GM21447 (cell line): ENCODE measurements at regions not wholly inside any gene's neighbourhood (a gene's known extent, or its start where the extent isn't known, plus 50 kb on each side); places are given as distances from the start of the nearest gene placed in this dataset.

ENCODE experiments used
- ATAC-seq: cut with Tn5 transposase; IDR thresholded peaks from one replicate; pipeline ENCODE4 v1.9.1; 2021; ENCODE audit not compliant: unreplicated experiment

DNA sequence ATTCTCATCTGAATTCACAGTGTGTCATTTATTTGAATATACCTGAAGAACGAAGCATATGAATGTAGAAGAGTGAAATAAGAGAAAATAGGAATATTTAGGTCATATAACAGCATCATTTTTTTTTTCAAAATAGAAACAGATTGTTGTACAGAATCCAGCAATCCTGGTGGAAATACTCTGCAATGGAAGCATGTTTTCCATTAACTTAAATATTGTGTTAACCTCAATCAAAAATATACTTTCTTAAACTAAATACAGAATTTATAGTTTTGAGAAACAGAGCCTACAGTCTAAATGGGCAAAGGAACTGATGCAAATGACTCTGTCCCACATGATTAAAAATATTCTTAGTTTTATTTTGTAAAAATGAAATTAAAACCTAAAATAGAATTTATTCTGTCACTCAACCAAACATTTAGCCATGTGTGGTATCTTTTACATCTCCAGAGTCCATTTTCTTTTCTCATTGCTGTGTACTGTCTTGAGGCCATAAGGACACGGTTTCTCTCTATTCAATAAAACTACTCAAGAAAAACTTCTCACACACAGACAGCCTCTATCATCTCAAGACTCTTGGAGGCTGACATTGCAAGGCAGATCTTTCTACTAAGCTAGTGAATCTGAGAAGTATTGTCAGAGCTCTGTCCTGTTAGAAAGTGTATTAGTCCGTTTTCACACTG lies 322.6 kb downstream of the LTN1 start:
- no peak for ATAC-seq

GRCh38 chr21:28669321-28669720 lies 323.4 kb downstream of the LTN1 start:
- no peak for ATAC-seq

GRCh38 chr21:28663754-28664153 lies 328.9 kb downstream of the LTN1 start:
- no peak for ATAC-seq

- ATAC-seq, result no peak
Observed at GRCh38 chr21:28663111-28663693, 329.5 kb downstream of the LTN1 start.

- no peak for ATAC-seq
Observed at GRCh38 chr21:28657566-28657965, 335.1 kb downstream of the LTN1 start.

GRCh38 chr21:28655471-28655870 lies 337.2 kb downstream of the LTN1 start:
- no peak for ATAC-seq

GRCh38 chr21:28654406-28654805 lies 338.3 kb downstream of the LTN1 start:
- no peak for ATAC-seq

GRCh38 chr21:28644762-28645161 lies 347.9 kb downstream of the LTN1 start:
- ATAC-seq, result no peak

DNA sequence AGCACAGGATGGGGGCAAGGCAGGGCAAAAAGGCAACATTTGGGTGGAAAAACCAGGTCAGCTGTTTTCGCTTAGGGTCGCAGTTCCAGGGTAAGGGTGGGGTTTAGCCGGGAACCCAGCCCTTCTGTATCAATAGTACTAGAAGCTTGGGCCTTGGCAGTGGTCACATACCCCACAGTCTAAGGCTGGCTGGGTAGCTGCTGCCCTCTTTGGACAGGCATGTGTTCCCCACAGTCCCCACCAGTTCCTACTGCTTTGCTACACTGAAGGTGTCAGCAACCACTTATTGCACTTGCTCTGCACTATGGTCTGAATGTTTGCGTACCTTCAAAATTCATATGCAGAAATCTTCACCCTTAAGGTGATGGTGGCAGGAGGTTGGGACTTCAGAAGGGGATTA lies 349.8 kb downstream of the LTN1 start:
- ATAC-seq, result no peak

DNA sequence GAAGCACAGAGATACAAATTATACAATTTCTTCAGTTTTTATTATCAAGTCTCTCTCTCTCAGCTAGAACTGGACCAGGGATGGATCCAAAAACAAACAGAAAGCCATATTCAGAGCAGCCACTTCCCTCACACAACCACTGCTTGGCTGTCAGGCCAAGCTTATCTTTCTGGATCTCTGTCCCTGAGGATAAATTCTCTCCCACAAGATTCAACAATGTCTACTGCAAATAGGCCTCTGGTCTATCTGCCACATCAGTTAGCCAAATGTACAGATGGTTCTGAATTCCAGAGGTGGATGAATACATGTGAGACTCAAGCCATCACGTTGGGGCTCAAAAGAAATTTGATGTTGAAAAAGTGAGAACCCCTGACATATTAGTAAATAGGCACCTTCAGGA lies 350.9 kb downstream of the LTN1 start:
- ATAC-seq, result no peak

DNA sequence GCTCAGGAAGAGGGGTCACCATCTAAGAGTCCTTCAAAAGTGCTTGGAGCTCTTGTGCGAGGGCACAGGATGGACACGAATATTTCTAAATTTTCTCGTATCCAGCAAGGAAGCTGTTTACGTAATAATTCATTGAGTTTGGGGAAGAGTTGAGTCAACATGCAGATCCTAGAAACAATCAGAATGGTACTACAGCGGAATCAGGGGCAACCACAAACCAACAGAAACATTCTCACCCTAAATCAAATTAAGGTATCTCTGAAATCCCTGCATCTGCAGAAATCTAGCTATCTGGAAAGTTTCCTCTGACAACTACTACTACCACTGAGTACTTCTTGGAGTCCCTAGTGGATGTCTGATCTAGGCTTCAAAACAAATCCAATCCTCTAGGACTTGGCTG lies 352.4 kb downstream of the LTN1 start:
- no peak for ATAC-seq

- no peak for ATAC-seq
Observed at GRCh38 chr21:28639737-28640136, 352.9 kb downstream of the LTN1 start.

- no peak for ATAC-seq
Observed at GRCh38 chr21:28636752-28637691, 355.7 kb downstream of the LTN1 start.

DNA sequence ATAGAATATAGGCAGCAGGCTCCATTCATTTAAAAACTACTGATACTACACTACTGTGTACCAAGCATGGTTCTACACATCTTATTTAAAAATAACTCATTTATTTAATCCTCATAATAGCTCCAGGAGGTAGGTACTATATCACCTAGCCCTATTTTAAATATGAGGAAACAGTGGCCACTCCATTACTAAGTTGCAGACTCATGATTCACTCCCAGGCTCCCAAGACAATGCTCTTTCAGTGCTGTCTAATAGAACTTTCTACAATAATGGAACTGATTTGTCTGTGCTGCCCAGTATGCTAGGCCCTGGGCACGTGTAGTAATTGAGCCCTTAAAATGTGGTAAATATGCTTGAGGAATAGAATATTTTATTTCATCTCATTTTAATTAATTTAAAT lies 357.1 kb downstream of the LTN1 start:
- ATAC-seq, result no peak

DNA sequence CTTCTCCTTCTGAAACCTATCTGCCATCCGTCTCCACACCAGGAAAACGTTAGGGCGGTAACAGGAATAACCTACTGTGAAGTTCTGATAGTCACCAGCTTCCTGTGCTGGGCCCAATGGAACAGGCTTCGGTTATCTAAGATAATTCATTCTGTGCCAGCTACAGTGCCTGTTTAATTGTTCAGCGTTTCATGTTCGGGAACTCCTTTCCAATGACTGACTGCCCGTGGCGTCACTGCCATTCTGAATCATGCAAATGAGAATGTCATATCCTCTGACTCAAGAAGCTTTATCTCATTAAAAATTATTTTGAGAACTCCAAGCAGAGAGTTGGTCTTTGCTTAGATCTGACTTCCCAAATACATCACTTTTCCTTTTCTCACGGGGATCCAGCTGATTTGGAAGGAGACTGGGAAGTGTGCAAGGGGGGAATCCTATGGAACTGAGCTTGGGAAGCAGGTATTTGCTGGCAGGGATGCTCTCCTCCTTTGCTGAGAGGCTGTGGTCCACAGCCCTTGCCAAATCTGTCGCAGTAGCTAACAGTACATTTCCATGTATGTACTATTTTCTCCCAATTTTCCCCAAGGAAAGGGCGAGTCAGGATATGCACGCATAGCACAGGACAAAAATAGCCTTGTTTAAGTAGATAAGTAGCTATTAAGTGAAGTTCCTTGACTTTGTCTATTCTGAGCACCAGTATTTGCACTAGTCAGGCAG lies 358.7 kb downstream of the LTN1 start:
- no peak for ATAC-seq

DNA sequence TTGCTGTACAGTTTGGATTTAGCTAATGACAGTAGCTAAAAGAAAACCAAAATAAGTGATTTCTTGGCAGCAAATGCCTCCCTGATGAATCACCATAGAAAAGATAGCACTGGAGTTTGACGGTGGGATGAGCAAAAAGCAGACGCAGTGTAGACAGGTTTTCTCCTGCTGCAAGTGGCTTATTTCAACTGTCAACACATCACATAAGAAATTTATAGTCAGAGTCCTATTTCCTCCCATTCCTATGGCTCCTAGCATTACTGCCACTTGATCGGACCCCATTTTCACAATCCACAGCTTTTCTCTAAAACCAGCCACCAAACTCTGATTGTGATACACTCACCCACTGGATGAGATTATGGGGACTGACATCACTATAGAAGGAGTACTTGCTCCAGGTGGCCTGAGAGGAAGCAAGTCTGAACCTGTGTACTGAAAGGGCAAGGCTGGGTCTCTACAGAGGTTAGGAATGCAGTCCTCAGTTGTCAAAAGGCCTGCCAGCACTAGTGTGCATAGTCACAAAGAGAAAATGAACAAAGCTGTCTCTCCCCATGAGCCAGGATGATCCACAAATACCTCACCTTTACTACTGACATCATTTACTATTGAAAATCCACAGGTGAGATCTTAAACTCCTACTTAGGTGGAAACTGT lies 359.8 kb downstream of the LTN1 start:
- no peak for ATAC-seq

- no peak for ATAC-seq
Observed at GRCh38 chr21:28627691-28628090, 365.0 kb downstream of the LTN1 start.

DNA sequence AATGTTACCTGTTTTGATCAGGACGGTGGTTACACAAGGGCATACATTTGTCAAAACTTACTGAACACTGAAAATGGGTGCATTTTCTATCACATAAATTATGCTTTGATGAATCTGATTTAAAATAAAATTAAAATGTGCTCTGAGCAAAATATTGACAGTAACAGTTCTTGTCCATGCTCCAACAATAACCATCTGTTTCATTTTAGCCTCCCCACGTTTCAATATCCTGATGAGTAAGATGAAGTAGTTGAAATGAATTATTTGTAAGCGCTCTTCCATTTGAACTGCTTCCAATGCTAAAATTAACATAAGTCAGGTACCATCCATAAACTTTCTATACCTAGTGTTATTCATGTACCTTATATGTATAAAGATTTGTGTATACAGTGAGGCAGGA lies 365.4 kb downstream of the LTN1 start:
- no peak for ATAC-seq

GRCh38 chr21:28624626-28625025 lies 368.1 kb downstream of the LTN1 start:
- no peak for ATAC-seq

GRCh38 chr21:28617300-28617699 lies 375.4 kb downstream of the LTN1 start:
- no peak for ATAC-seq

GRCh38 chr21:28615276-28615675 lies 377.4 kb downstream of the LTN1 start:
- ATAC-seq, result no peak
